Activated CD8-positive, alpha-beta memory T cell treated with anti-CD3 and anti-CD28 coated beads, Interleukin-2, amount 10 ng/mL, durations not matched to agents 7 days and 5 days (primary cell): ENCODE measurements at regions not wholly inside any gene's neighbourhood (a gene's known extent, or its start where the extent isn't known, plus 50 kb on each side); places are given as distances from the start of the nearest gene placed in this dataset.
A peak's percentile ranks its signal among the peaks of the same experiment; 100 is the strongest.
"Not testable (repeated sequence)": the region's sequence is repeated elsewhere in the genome, so short reads cannot be mapped to it uniquely, and the experiment has no call there.

ENCODE experiments used
- ATAC-seq: fragments of 150-1000 bp; cut with Tn5 transposase; one replicate; pipeline ENCODE4 v1.10.0; 2021; ENCODE audit warnings: moderate library complexity
- CTCF ChIA-PET: fragments of 350-600 bp; sonication (Branson Sonifier 250); formaldehyde crosslinking; loops from one replicate; lab custom pipeline; 2021; ENCODE audit warnings: antibody characterized with exemption; lab: Charles Lee
- DNase-seq: peaks from one replicate; pipeline ENCODE4 v3.0.0-alpha.2; 2020
- H3K27ac Mint-ChIP-seq: one replicate; pipeline ENCODE4 v1.8.0; 2021; ENCODE audit warnings: mild to moderate bottlenecking, mixed read lengths
- H3K27me3 Mint-ChIP-seq: one replicate; pipeline ENCODE4 v1.8.0; 2021; ENCODE audit warnings: mixed read lengths
- H3K36me3 Mint-ChIP-seq: one replicate; pipeline ENCODE4 v1.8.0; 2021; ENCODE audit warnings: mild to moderate bottlenecking, mixed read lengths
- H3K4me1 Mint-ChIP-seq: one replicate; pipeline ENCODE4 v1.8.0; 2021; ENCODE audit warnings: mixed read lengths
- H3K4me3 Mint-ChIP-seq: one replicate; pipeline ENCODE4 v1.8.0; 2021; ENCODE audit warnings: mild to moderate bottlenecking, moderate library complexity, mixed read lengths
- H3K9me3 Mint-ChIP-seq: one replicate; pipeline ENCODE4 v1.8.0; 2022; ENCODE audit warnings: low read depth, mixed read lengths

- ATAC-seq: no peak
- H3K4me3 Mint-ChIP-seq: no peak overlapping the region
- no peak overlapping the region for H3K27ac Mint-ChIP-seq
- CTCF ChIA-PET: no interaction called here
- H3K9me3 Mint-ChIP-seq: no peaks in the 10 kb centered on the region
- H3K4me1 Mint-ChIP-seq: no peaks in the 10 kb centered on the region
- DNase-seq: peak; percentile 22
- H3K36me3 Mint-ChIP-seq: peaks cover 3% of the 10 kb centered on the region
- peaks cover 39% of the 10 kb centered on the region for H3K27me3 Mint-ChIP-seq
Measured at GRCh38 chr6:170010665-170011203, 259.3 kb downstream of the ERMARD start.

GRCh38 chr6:170008294-170008785, 256.9 kb downstream of the ERMARD start:
- H3K4me3 Mint-ChIP-seq: no peak overlapping the region
- peaks cover 20% of the 10 kb centered on the region for H3K27me3 Mint-ChIP-seq
- ATAC-seq (no peak), DNase-seq (peak; percentile 7)
- H3K4me1 Mint-ChIP-seq: no peaks in the 10 kb centered on the region
- peaks cover 12% of the 10 kb centered on the region for H3K9me3 Mint-ChIP-seq
- CTCF ChIA-PET: no interaction called here
- no peak overlapping the region for H3K27ac Mint-ChIP-seq
- H3K36me3 Mint-ChIP-seq: peaks cover 10% of the 10 kb centered on the region

- DNase-seq: peak; percentile 22
- Mint-ChIP-seq H3K4me1 (no peaks in the 10 kb centered on the region), H3K9me3 (peaks cover 13% of the 10 kb centered on the region), H3K36me3 (peaks cover 10% of the 10 kb centered on the region), H3K27me3 (peaks cover 14% of the 10 kb centered on the region), H3K4me3 (no peak overlapping the region), H3K27ac (no peak overlapping the region)
- CTCF ChIA-PET: no interaction called here
- ATAC-seq: no peak
Measured at GRCh38 chr6:170007468-170008293, 256.3 kb downstream of the ERMARD start.

- DNase-seq (peak; percentile 28), ATAC-seq (no peak)
- Mint-ChIP-seq H3K4me1 (no peaks in the 10 kb centered on the region), H3K36me3 (peaks cover 16% of the 10 kb centered on the region), H3K4me3 (no peak overlapping the region), H3K9me3 (peaks cover 15% of the 10 kb centered on the region), H3K27ac (no peak overlapping the region), H3K27me3 (peaks cover 7% of the 10 kb centered on the region)
- CTCF ChIA-PET: no interaction called here
Measured at GRCh38 chr6:170006900-170007467, 255.6 kb downstream of the ERMARD start.

- Mint-ChIP-seq H3K4me3 (no peak overlapping the region), H3K36me3 (peaks cover 16% of the 10 kb centered on the region), H3K27ac (no peak overlapping the region), H3K9me3 (peaks cover 15% of the 10 kb centered on the region), H3K4me1 (no peaks in the 10 kb centered on the region), H3K27me3 (peaks cover under 1% of the 10 kb centered on the region)
- no peak for ATAC-seq
- peak; percentile 19 for DNase-seq
- CTCF ChIA-PET: interaction anchor here (1.2 kb wide), 1 partner anchor 24 kb away, joined by 3 read pairs; no protein-coding TSS in a partner anchor
Measured at GRCh38 chr6:170006071-170006899, 254.9 kb downstream of the ERMARD start.

GRCh38 chr6:170005665-170006064, 254.2 kb downstream of the ERMARD start:
- Mint-ChIP-seq H3K9me3 (peaks cover 15% of the 10 kb centered on the region), H3K27me3 (no peaks in the 10 kb centered on the region), H3K27ac (no peak overlapping the region), H3K36me3 (peaks cover 16% of the 10 kb centered on the region), H3K4me3 (no peak overlapping the region), H3K4me1 (no peaks in the 10 kb centered on the region)
- ATAC-seq (no peak), DNase-seq (no peak)
- CTCF ChIA-PET: interaction anchor here (1.2 kb wide), 1 partner anchor 25 kb away, joined by 3 read pairs; no protein-coding TSS in a partner anchor

GRCh38 chr6:170004585-170005210, 253.3 kb downstream of the ERMARD start:
- Mint-ChIP-seq H3K4me1 (no peaks in the 10 kb centered on the region), H3K4me3 (no peak overlapping the region), H3K27ac (no peak overlapping the region), H3K36me3 (peaks cover 16% of the 10 kb centered on the region), H3K27me3 (no peaks in the 10 kb centered on the region), H3K9me3 (peaks cover 15% of the 10 kb centered on the region)
- no peak for DNase-seq
- no peak for ATAC-seq
- CTCF ChIA-PET: no interaction called here

- CTCF ChIA-PET: no interaction called here
- Mint-ChIP-seq H3K4me3 (no peak overlapping the region), H3K9me3 (peaks cover 15% of the 10 kb centered on the region), H3K4me1 (no peaks in the 10 kb centered on the region), H3K27me3 (no peaks in the 10 kb centered on the region), H3K27ac (no peak overlapping the region), H3K36me3 (peaks cover 16% of the 10 kb centered on the region)
- ATAC-seq: no peak
- no peak for DNase-seq
Measured at GRCh38 chr6:170003451-170004160, 252.2 kb downstream of the ERMARD start.

GRCh38 chr6:170003027-170003426, 251.6 kb downstream of the ERMARD start:
- Mint-ChIP-seq H3K36me3 (peaks cover 16% of the 10 kb centered on the region), H3K27me3 (no peaks in the 10 kb centered on the region), H3K9me3 (peaks cover 15% of the 10 kb centered on the region), H3K4me3 (no peak overlapping the region), H3K4me1 (peaks cover under 1% of the 10 kb centered on the region), H3K27ac (no peak overlapping the region)
- CTCF ChIA-PET: no interaction called here
- ATAC-seq (no peak), DNase-seq (peak; percentile 29)

GRCh38 chr6:170001782-170002181, 250.4 kb downstream of the ERMARD start:
- H3K4me1 Mint-ChIP-seq, CTCF ChIA-PET, H3K27ac Mint-ChIP-seq, ATAC-seq, H3K27me3 Mint-ChIP-seq, H3K4me3 Mint-ChIP-seq: not testable (repeated sequence)
- Mint-ChIP-seq H3K36me3 (peaks cover 16% of the 10 kb centered on the region), H3K9me3 (peaks cover 15% of the 10 kb centered on the region)
- DNase-seq: peak; percentile 18

GRCh38 chr6:170000071-170000843, 248.8 kb downstream of the ERMARD start:
- H3K27ac Mint-ChIP-seq: no peak overlapping the region
- H3K4me3 Mint-ChIP-seq: no peak overlapping the region
- CTCF ChIA-PET: no interaction called here
- H3K4me1 Mint-ChIP-seq: peaks cover 2% of the 10 kb centered on the region
- no peak for ATAC-seq
- H3K36me3 Mint-ChIP-seq: peaks cover 12% of the 10 kb centered on the region
- H3K9me3 Mint-ChIP-seq: peaks cover 13% of the 10 kb centered on the region
- DNase-seq: no peak
- H3K27me3 Mint-ChIP-seq: peaks cover 7% of the 10 kb centered on the region

GRCh38 chr6:169999367-169999766, 247.9 kb downstream of the ERMARD start:
- Mint-ChIP-seq H3K4me3 (no peak overlapping the region), H3K27me3 (peaks cover 10% of the 10 kb centered on the region), H3K9me3 (peaks cover 11% of the 10 kb centered on the region), H3K36me3 (peaks cover 9% of the 10 kb centered on the region), H3K27ac (no peak overlapping the region), H3K4me1 (peaks cover 2% of the 10 kb centered on the region)
- peak; percentile 5 for DNase-seq
- CTCF ChIA-PET: no interaction called here
- ATAC-seq: no peak
